DND-41 (cell line): ENCODE measurements at regions not wholly inside any gene's neighbourhood (a gene's known extent, or its start where the extent isn't known, plus 50 kb on each side); places are given as distances from the start of the nearest gene placed in this dataset.

Experiments
- ATAC-seq: fragments of 200-7000 bp; cut with Tn5 transposase; 3 replicates; pipeline ENCODE4 v1.9.1; 2021; ENCODE audit warnings: low read depth; ENCODE audit not compliant: insufficient read depth
- DNase-seq: peaks from one replicate; pipeline ENCODE4 v3.0.0-alpha.2; 2020
- H2AFZ ChIP-seq: 2 replicates; pipeline ENCODE4 v1.6.0; 2012; ENCODE audit warnings: low read depth, low read length
- H3K27ac ChIP-seq: 2 replicates; pipeline ENCODE4 v1.5.1; 2012; ENCODE audit warnings: low read length, inconsistent platforms
- H3K27me3 ChIP-seq: fragments of 200-600 bp; sonication (generic); 2 replicates; pipeline ENCODE4 v1.6.0; 2012; ENCODE audit warnings: low read length, mild to moderate bottlenecking, inconsistent platforms; ENCODE audit not compliant: insufficient read depth, poor library complexity
- H3K36me3 ChIP-seq: 2 replicates; pipeline ENCODE4 v1.5.1; 2012; ENCODE audit warnings: low read length, inconsistent platforms; ENCODE audit not compliant: insufficient read depth
- H3K4me1 ChIP-seq: 2 replicates; pipeline ENCODE4 v1.5.1; 2012; ENCODE audit warnings: mild to moderate bottlenecking, low read length; ENCODE audit not compliant: insufficient read depth
- H3K4me2 ChIP-seq: 2 replicates; pipeline ENCODE4 v1.6.0; 2012; ENCODE audit warnings: mild to moderate bottlenecking, moderate library complexity, low read length, inconsistent platforms; ENCODE audit not compliant: insufficient read depth
- H3K4me3 ChIP-seq, 2 experiments: fragments of 200-600 bp in 1 of 2; shearing (Covaris generic) in 1 of 2; 2 replicates each; pipeline ENCODE4 v1.5.1; 2012 to 2016; ENCODE audit warnings: inconsistent platforms in 2 of 2, low read length in 2 of 2, mild to moderate bottlenecking in 2 of 2, low read depth in 1 of 2, moderate library complexity in 1 of 2
- H3K79me2 ChIP-seq: 2 replicates; pipeline ENCODE4 v1.6.0; 2012; ENCODE audit warnings: low read length, inconsistent platforms; ENCODE audit not compliant: insufficient read depth
- H3K9ac ChIP-seq: 2 replicates; pipeline ENCODE4 v1.6.0; 2012; ENCODE audit warnings: low read depth, mild to moderate bottlenecking, inconsistent platforms, low read length, moderate library complexity
- H3K9me3 ChIP-seq: 2 replicates; pipeline ENCODE4 v1.5.1; 2012; ENCODE audit warnings: low read length, moderate library complexity, mild to moderate bottlenecking, inconsistent platforms; ENCODE audit not compliant: insufficient read depth, severe bottlenecking
- H4K20me1 ChIP-seq: 2 replicates; pipeline ENCODE4 v1.6.0; 2012; ENCODE audit warnings: low read length; ENCODE audit not compliant: insufficient read depth
- CTCF ChIP-seq: IDR thresholded peaks from 2 replicates; pipeline ENCODE4 v1.5.1; 2012; ENCODE audit warnings: borderline replicate concordance, low read length, moderate library complexity, mild to moderate bottlenecking; ENCODE audit not compliant: poor library complexity, severe bottlenecking; ENCODE audit errors: extremely low read depth
- EZH2 ChIP-seq: IDR thresholded peaks from 3 replicates; pipeline ENCODE4 v1.6.1; 2012; ENCODE audit warnings: borderline replicate concordance, low read depth, mild to moderate bottlenecking, moderate library complexity, low read length, inconsistent platforms; ENCODE audit not compliant: severe bottlenecking

GRCh38 chr10:16116404-16117304 is 256.3 kb upstream of the MINDY3 start:
- Histone ChIP-seq H4K20me1 (no peaks in the 10 kb centered on the region), H3K4me2 (no peak overlapping the region), H3K9ac (no peak overlapping the region), H2AFZ (no peak overlapping the region), H3K4me3 (no peak overlapping the region), H3K4me1 (no peaks in the 10 kb centered on the region), H3K79me2 (no peaks in the 10 kb centered on the region), H3K27me3 (no peaks in the 10 kb centered on the region), H3K36me3 (no peaks in the 10 kb centered on the region), H3K9me3 (no peaks in the 10 kb centered on the region), H3K27ac (no peak overlapping the region)
- DNase-seq (peak; percentile 15), ATAC-seq (peak; percentile 49; the same call in 1 of the 3 replicates)
- TF ChIP-seq EZH2 (no peak), CTCF (peak; percentile 66)

GRCh38 chr10:16117305-16117695 is 257.0 kb upstream of the MINDY3 start:
- Histone ChIP-seq H4K20me1 (no peaks in the 10 kb centered on the region), H3K36me3 (no peaks in the 10 kb centered on the region), H3K4me2 (no peak overlapping the region), H3K79me2 (no peaks in the 10 kb centered on the region), H3K27ac (no peak overlapping the region), H3K9ac (no peak overlapping the region), H3K27me3 (no peaks in the 10 kb centered on the region), H3K4me1 (no peaks in the 10 kb centered on the region), H3K4me3 (no peak overlapping the region), H2AFZ (no peak overlapping the region), H3K9me3 (no peaks in the 10 kb centered on the region)
- TF ChIP-seq CTCF, result no peak
- no peak for TF ChIP-seq EZH2
- no peak for ATAC-seq
- DNase-seq, result no peak

- no peak overlapping the region for H3K4me2 ChIP-seq
- no peaks in the 10 kb centered on the region for H3K4me1 ChIP-seq
- no peaks in the 10 kb centered on the region for H3K79me2 ChIP-seq
- H3K9ac ChIP-seq, result no peak overlapping the region
- ATAC-seq (no peak), DNase-seq (no peak)
- TF ChIP-seq CTCF (no peak), EZH2 (no peak)
- no peak overlapping the region for H3K4me3 ChIP-seq
- H4K20me1 ChIP-seq, result no peaks in the 10 kb centered on the region
- no peak overlapping the region for H2AFZ ChIP-seq
- H3K27ac ChIP-seq, result no peak overlapping the region
- no peaks in the 10 kb centered on the region for H3K9me3 ChIP-seq
- H3K36me3 ChIP-seq, result no peaks in the 10 kb centered on the region
- no peaks in the 10 kb centered on the region for H3K27me3 ChIP-seq
Observed at GRCh38 chr10:16119445-16119844, 259.1 kb upstream of the MINDY3 start.
